T-helper 1 cell (primary cell): ENCODE measurements at regions not wholly inside any gene's neighbourhood (a gene's known extent, or its start where the extent isn't known, plus 50 kb on each side); places are given as distances from the start of the nearest gene placed in this dataset.

Experiments used
- DNase-seq, 5 donors: peaks; one replicate each; pipeline ENCODE4 v3.0.0-alpha.2; 2012 to 2020

GRCh38 chr2:237012577-237013267 lies 73.0 kb upstream of the COPS8 start:
- no peak for DNase-seq

GRCh38 chr2:237016121-237016915 lies 69.4 kb upstream of the COPS8 start:
- DNase-seq: no peak

GRCh38 chr2:237020090-237020489 lies 65.6 kb upstream of the COPS8 start:
- no peak for DNase-seq

- no peak for DNase-seq
Measured at GRCh38 chr2:237022533-237022932, 63.2 kb upstream of the COPS8 start.

- no peak for DNase-seq
Measured at GRCh38 chr2:237024255-237024654, 61.4 kb upstream of the COPS8 start.

GRCh38 chr2:237025090-237025865 lies 60.4 kb upstream of the COPS8 start:
- DNase-seq: no peak

GRCh38 chr2:237026981-237027711 lies 58.5 kb upstream of the COPS8 start:
- DNase-seq: peak in 4 of 5 donors; percentile 5 to 30 (median 10)

- DNase-seq: no peak
Measured at GRCh38 chr2:237027712-237028029, 58.0 kb upstream of the COPS8 start.

DNA sequence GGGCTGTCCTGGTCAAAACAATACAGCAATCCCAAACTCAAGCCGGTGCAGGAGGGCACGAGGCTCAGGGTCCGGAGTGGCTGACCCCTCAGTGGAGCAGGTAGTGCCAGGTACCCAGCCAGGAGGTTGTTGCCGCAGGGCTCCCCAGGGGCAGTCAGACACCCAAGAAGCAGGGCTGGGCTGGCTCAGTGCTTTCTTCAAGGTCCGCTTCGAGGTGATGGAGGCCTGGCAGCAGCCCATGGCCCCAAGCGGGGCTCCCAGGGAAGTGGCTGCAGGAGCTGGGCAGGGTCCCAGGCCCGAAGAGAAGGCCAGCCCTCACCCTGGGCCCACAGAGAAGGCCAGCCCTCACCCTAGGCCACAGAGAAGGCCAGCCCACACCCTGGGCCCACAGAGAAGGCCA lies 55.3 kb upstream of the COPS8 start:
- DNase-seq: no peak

- DNase-seq: no peak
Measured at GRCh38 chr2:237033536-237034060, 52.1 kb upstream of the COPS8 start.

GRCh38 chr2:237035781-237036475 lies 49.8 kb upstream of the COPS8 start:
- no peak for DNase-seq
